ENCODE measurements at regions not wholly inside any gene's neighbourhood (a gene's known extent, or its start where the extent isn't known, plus 50 kb on each side); places are given as distances from the start of the nearest gene placed in this dataset.

DNA sequence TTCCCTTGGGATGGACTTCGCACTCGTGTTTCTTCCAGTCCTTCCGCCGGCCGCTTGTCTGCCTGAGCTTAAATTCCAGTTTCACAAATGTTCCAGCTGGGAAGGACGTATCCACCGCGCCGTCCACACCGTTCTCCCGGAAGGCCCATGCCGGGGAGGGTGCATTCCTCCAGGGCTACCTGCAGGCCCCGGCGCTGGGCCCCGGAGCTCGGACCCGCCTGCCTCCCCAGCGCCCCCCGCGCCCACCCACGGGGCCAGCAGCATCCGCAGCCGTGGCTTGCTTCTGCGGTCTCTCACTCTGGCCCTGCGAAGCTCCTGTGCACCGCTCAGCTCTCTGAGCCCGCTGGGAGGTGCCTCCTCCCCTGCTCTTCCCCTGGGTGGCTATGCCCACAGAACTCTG, 2084.1 kb downstream of the TP53TG3F start:
- no peak for DNase-seq
- Mint-ChIP-seq H3K27ac (no peak overlapping the region), H3K27me3 (ENCODE audit: low read depth) (no peaks in the 10 kb centered on the region), H3K4me1 (ENCODE audit: low read depth) (no peaks in the 10 kb centered on the region), H3K4me3 (no peak overlapping the region), H3K36me3 (ENCODE audit: insufficient read depth in 2 of 2) (no peaks in the 10 kb centered on the region), H3K9me3 (peaks cover 4 to 8% of the 10 kb centered on the region in 2 donors)
- no peak for ATAC-seq (replicated peaks in 1 of 2)

DNA sequence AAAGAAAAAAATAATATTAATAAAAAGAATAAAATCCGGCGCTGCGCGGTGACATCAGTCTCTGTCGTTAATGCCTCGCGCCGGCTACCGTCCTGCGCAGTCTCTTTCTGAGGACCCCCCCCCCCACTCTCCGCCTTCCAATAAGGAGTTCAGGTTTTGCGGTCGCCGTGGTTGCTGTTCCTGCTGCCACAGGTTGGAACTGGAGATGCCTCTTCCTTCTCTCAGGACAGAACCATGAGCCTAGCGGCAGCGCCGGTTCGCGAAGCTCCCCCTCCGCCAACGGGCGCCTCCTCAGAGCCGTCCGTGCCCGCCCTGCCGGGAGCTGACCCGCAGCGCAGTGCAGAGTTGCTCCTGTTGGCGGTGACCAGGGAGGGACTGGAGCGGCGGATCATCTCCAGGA, 2093.4 kb downstream of the TP53TG3F start:
- H3K27ac Mint-ChIP-seq: no peak overlapping the region
- no peak overlapping the region for H3K4me3 Mint-ChIP-seq
- no peak for ATAC-seq (replicated peaks in 1 of 2)
- no peaks in the 10 kb centered on the region for H3K4me1 Mint-ChIP-seq (ENCODE audit: low read depth)
- peaks cover 13% of the 10 kb centered on the region in 2 donors for H3K9me3 Mint-ChIP-seq
- no peak for DNase-seq
- H3K36me3 Mint-ChIP-seq (ENCODE audit: insufficient read depth in 2 of 2): peaks cover 0 to 5% of the 10 kb centered on the region in 2 donors
- no peaks in the 10 kb centered on the region for H3K27me3 Mint-ChIP-seq (ENCODE audit: low read depth)

DNA sequence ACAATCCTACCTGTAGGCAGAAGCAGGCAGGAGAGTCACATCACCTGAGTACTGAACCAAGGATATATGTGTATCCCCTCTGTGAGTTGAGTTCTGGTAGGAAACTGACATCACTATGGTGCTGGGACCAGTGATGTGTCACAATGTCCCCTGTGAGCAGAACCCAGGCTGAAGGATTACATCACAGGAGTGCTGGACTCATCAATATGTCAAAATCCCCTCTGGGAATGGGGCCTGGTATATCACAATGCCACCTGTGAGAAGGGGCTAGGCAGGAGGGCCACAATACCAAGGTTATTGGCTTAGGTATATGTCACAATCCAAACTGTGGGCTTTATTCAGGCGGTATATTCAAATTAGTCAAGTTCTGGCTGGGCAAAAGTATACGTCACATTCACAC, 2098.3 kb downstream of the TP53TG3F start:
- Mint-ChIP-seq H3K9me3 (peaks cover 11 to 13% of the 10 kb centered on the region in 2 donors), H3K4me1 (ENCODE audit: low read depth) (no peaks in the 10 kb centered on the region), H3K36me3 (ENCODE audit: insufficient read depth in 2 of 2) (peaks cover 4 to 5% of the 10 kb centered on the region in 2 donors), H3K27ac (no peak overlapping the region), H3K27me3 (ENCODE audit: low read depth) (no peaks in the 10 kb centered on the region), H3K4me3 (no peak overlapping the region)
- ATAC-seq (replicated peaks in 1 of 2) (no peak), DNase-seq (no peak)

DNA sequence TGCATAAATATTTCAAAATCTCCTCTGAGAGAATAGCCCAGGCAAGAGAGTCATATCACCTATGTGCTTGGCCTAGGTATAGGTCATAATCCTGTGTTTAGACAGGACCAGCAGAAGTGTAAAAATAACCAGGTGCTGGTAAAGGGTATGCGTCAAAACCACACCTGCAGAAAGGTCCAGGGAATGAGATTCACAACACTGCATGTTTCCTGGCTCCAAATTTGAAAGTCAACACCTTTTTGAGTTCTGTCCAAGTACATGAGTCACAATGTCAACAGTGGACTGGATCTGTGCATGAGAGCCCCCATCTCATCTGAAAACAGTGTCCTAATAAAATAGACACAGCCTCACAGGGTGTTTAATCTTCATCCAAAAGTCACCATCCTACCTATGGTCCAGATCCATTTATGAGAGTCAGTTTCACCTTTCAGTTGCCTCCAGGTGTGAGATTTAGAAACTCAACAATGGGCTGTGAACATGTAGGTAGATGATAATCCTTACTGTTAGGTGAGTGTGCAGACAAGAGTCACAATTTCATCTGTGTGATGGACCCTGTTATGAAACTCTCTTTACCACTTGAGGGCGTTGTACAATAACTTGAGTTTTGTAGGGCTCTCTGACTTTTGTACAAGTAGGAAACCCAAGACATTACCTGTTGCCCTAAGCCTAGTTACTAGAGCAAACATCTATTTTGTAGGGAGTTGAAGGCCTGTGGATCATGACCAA, 2100.7 kb downstream of the TP53TG3F start:
- Mint-ChIP-seq H3K9me3 (peaks cover 7 to 16% of the 10 kb centered on the region in 2 donors), H3K27me3 (ENCODE audit: low read depth) (no peaks in the 10 kb centered on the region), H3K4me3 (no peak overlapping the region), H3K4me1 (ENCODE audit: low read depth) (no peaks in the 10 kb centered on the region), H3K27ac (no peak overlapping the region), H3K36me3 (ENCODE audit: insufficient read depth in 2 of 2) (peaks cover 1 to 5% of the 10 kb centered on the region in 2 donors)
- ATAC-seq (replicated peaks in 1 of 2): no peak
- no peak for DNase-seq

DNA sequence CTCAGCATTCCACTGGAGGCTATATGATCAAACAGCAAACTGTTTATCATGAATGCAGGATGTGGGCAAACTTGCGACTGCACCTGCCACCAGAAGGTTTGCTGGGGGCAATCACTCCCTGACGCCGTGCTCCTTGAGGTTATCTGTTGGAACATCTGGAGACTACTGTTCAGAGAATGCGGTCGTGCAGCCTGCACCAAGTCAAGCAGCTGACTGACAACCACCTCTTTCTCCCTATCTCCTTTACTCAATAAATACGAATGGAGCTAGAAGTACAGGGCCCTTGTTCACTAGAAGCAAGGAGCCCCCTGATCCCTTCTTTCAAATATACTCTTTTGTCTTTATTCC, 2101.2 kb downstream of the TP53TG3F start:
- no peak overlapping the region for H3K27ac Mint-ChIP-seq
- ATAC-seq (replicated peaks in 1 of 2): no peak
- H3K27me3 Mint-ChIP-seq (ENCODE audit: low read depth): no peaks in the 10 kb centered on the region
- no peaks in the 10 kb centered on the region for H3K4me1 Mint-ChIP-seq (ENCODE audit: low read depth)
- H3K9me3 Mint-ChIP-seq: peaks cover 7 to 17% of the 10 kb centered on the region in 2 donors
- H3K4me3 Mint-ChIP-seq: no peak overlapping the region
- DNase-seq: no peak
- peaks cover 1 to 5% of the 10 kb centered on the region in 2 donors for H3K36me3 Mint-ChIP-seq (ENCODE audit: insufficient read depth in 2 of 2)

DNA sequence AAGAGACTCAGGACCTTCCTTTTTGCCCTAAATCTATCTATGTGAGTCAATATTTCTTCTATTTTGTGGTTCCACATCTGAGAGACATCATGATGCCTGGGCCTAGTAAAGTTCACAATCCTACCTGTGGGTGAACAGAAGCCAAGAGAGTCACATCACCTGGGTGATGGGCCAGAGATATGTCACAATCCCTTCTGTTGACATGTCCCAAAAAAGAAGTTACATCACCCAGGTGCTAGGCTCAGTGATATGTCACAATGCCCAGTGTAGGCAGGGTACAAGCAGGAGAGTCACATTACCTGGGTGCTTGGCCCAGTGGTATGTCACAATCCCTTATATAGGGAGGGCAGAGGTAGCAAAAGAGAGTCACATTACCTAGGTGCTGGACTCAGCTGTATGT, 2101.9 kb downstream of the TP53TG3F start:
- DNase-seq (no peak), ATAC-seq (replicated peaks in 1 of 2) (no peak)
- Mint-ChIP-seq H3K4me1 (ENCODE audit: low read depth) (no peaks in the 10 kb centered on the region), H3K27me3 (ENCODE audit: low read depth) (no peaks in the 10 kb centered on the region), H3K36me3 (ENCODE audit: insufficient read depth in 2 of 2) (peaks cover 1 to 5% of the 10 kb centered on the region in 2 donors), H3K9me3 (peaks cover 7 to 19% of the 10 kb centered on the region in 2 donors), H3K4me3 (no peak overlapping the region), H3K27ac (no peak overlapping the region)

DNA sequence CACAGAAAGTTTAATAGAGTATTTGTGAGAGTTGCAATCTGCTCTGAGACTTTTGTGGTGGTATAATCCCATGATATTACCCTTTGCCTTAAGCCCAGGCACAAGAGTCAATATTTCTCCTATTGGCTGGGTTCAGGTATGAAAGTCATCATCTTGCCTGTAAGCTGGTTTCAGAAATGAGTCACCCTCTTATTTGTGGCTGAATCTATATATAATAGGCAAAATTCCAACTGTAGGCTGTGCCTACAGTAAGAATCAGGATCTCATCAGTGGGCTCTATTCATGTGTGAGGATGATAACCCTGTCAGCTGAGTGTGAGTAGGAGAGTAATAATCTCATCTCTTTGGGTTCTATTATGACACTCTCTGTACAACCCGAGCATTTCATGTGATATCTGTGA, 2103.1 kb downstream of the TP53TG3F start:
- H3K27me3 Mint-ChIP-seq (ENCODE audit: low read depth): no peaks in the 10 kb centered on the region
- H3K4me3 Mint-ChIP-seq: no peak overlapping the region
- ATAC-seq (replicated peaks in 1 of 2) (no peak), DNase-seq (no peak)
- no peaks in the 10 kb centered on the region for H3K4me1 Mint-ChIP-seq (ENCODE audit: low read depth)
- no peak overlapping the region for H3K27ac Mint-ChIP-seq
- H3K36me3 Mint-ChIP-seq (ENCODE audit: insufficient read depth in 2 of 2): peaks cover 1 to 5% of the 10 kb centered on the region in 2 donors
- peaks cover 7 to 19% of the 10 kb centered on the region in 2 donors for H3K9me3 Mint-ChIP-seq

DNA sequence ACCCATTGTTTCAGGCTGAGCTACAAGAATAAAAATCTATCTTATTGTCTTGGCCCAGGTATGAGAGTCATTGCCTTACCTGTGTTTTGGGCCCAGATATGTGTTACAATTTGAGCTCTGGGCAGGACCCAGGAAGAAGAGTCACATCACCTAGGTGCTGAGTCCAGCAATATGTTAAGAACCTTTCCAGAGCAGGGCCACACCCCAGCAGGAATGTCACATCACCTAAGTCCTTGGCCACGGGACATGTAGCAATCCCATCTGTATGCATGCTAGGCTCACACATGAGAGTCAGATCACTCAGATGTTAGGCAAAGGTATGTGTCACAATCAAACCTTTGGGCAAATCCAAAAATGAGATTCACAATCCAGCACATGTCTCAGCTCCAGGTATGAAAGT, 2103.5 kb downstream of the TP53TG3F start:
- H3K27me3 Mint-ChIP-seq (ENCODE audit: low read depth): no peaks in the 10 kb centered on the region
- no peak overlapping the region for H3K27ac Mint-ChIP-seq
- no peaks in the 10 kb centered on the region for H3K4me1 Mint-ChIP-seq (ENCODE audit: low read depth)
- H3K36me3 Mint-ChIP-seq (ENCODE audit: insufficient read depth in 2 of 2): peaks cover 1 to 5% of the 10 kb centered on the region in 2 donors
- DNase-seq: no peak
- H3K9me3 Mint-ChIP-seq: peaks cover 7 to 22% of the 10 kb centered on the region in 2 donors
- H3K4me3 Mint-ChIP-seq: no peak overlapping the region
- ATAC-seq (replicated peaks in 1 of 2): no peak

DNA sequence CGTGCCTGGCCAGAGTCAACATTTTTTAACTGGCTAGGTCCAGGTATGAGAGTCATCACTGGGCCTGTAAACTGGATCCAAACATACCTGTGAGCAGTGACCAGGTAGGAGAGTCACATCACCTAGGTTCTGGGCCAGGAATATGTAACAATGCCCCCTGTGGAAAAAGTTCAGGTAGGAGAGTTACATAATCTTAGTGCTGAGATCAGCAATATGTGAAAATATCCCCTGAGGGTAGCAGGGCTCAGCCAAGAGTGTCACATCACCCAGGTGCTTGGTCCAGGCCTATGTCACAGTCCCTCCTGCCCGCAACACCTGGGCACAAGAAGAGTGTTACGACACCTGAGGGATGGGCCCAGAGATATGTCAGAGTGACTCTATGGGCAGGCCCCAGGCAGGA, 2104.7 kb downstream of the TP53TG3F start:
- no peaks in the 10 kb centered on the region for H3K27me3 Mint-ChIP-seq (ENCODE audit: low read depth)
- H3K4me1 Mint-ChIP-seq (ENCODE audit: low read depth): no peaks in the 10 kb centered on the region
- peaks cover 9 to 24% of the 10 kb centered on the region in 2 donors for H3K9me3 Mint-ChIP-seq
- H3K4me3 Mint-ChIP-seq: no peak overlapping the region
- no peak for DNase-seq
- peaks cover 0 to 4% of the 10 kb centered on the region in 2 donors for H3K36me3 Mint-ChIP-seq (ENCODE audit: insufficient read depth in 2 of 2)
- no peak for ATAC-seq (replicated peaks in 1 of 2)
- no peak overlapping the region for H3K27ac Mint-ChIP-seq

DNA sequence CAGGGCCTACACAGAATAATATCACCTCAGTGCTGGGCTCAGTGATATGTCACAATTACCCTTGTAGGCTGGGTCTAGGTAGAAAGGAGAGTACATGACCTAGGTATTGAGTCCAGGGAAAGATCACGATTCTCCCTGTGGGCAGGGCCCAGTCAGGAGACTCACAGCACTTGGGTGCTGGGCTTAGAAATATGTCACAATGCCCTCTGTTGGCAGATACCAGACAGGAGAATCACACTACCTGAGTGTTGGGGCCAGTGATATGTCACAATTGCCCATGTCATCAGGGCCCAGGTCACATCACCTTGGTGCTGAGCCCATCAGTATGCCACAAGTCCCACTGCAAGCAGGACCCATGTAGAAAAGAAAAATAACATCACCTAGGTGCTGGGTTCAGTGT, 2105.5 kb downstream of the TP53TG3F start:
- peaks cover 0 to 4% of the 10 kb centered on the region in 2 donors for H3K36me3 Mint-ChIP-seq (ENCODE audit: insufficient read depth in 2 of 2)
- H3K27me3 Mint-ChIP-seq (ENCODE audit: low read depth): no peaks in the 10 kb centered on the region
- no peak for DNase-seq
- H3K4me1 Mint-ChIP-seq (ENCODE audit: low read depth): no peaks in the 10 kb centered on the region
- H3K4me3 Mint-ChIP-seq: no peak overlapping the region
- no peak overlapping the region for H3K27ac Mint-ChIP-seq
- peaks cover 5 to 28% of the 10 kb centered on the region in 2 donors for H3K9me3 Mint-ChIP-seq
- ATAC-seq (replicated peaks in 1 of 2): no peak

DNA sequence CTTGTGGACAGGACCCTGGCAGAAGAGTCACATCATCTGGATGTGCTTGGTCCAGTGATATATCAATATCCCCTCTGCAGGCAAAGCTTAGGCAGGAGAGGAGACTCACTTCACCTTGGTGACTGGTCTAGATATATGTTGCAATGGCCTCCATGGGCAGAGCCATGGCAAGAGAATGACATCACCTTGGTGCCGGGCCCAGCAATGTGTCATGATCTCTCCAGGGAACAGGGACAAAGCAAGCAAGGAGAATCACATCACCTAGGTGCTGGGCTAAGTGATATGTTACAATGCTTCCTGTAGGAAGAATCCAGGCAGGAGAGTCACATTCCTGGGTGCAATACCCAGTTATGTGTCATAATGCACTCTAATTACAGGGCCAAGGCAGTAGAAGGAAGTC, 2106.2 kb downstream of the TP53TG3F start:
- no peak for DNase-seq
- no peak overlapping the region for H3K27ac Mint-ChIP-seq
- no peak for ATAC-seq (replicated peaks in 1 of 2)
- peaks cover 5 to 29% of the 10 kb centered on the region in 2 donors for H3K9me3 Mint-ChIP-seq
- H3K27me3 Mint-ChIP-seq (ENCODE audit: low read depth): no peaks in the 10 kb centered on the region
- no peak overlapping the region for H3K4me3 Mint-ChIP-seq
- H3K36me3 Mint-ChIP-seq (ENCODE audit: insufficient read depth in 2 of 2): peaks cover 0 to 4% of the 10 kb centered on the region in 2 donors
- H3K4me1 Mint-ChIP-seq (ENCODE audit: low read depth): no peaks in the 10 kb centered on the region

DNA sequence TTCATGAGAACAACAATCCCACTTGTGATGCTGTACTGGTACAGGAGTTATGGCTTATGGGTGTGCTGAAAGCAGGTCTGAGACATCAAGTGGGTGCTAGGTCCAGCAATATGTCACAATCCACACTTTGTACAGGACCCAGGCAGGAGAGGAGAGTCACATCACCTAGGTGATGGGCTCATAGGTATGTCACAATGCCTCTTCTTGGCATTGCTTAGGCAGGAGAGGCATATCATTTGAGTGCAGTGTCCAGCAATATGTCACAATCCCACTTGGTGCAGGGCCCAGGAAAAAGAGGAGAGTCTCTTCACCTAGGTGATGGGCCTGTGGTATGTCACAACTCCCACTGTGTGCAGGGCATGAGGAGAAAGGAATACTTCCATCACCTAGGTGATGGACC, 2110.0 kb downstream of the TP53TG3F start:
- Mint-ChIP-seq H3K27me3 (ENCODE audit: low read depth) (no peaks in the 10 kb centered on the region), H3K27ac (no peak overlapping the region), H3K9me3 (peaks cover 2 to 30% of the 10 kb centered on the region in 2 donors), H3K4me3 (no peak overlapping the region), H3K4me1 (ENCODE audit: low read depth) (no peaks in the 10 kb centered on the region), H3K36me3 (ENCODE audit: insufficient read depth in 2 of 2) (peaks cover 0 to 4% of the 10 kb centered on the region in 2 donors)
- DNase-seq (no peak), ATAC-seq (replicated peaks in 1 of 2) (no peak)

DNA sequence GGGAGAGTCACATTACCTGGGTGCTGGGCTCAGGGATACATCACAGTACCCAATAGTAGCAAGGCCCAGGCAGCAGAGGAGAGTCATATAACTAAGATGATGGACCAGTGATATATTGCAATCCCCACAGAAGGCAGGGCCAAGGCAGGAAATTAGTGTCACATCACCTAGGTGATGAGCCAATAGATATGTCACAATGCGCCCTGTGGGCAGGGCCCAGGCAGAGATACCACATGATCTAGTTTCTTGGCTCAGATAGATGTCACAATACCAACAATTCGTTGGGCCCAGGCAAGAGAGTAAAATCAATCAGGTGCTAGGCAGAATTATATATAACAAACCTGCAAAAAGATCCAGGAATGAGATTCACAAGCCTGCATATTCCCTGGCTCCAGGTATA, 2111.5 kb downstream of the TP53TG3F start:
- Mint-ChIP-seq H3K36me3 (ENCODE audit: insufficient read depth in 2 of 2) (peaks cover 0 to 7% of the 10 kb centered on the region in 2 donors), H3K27me3 (ENCODE audit: low read depth) (no peaks in the 10 kb centered on the region), H3K4me1 (ENCODE audit: low read depth) (no peaks in the 10 kb centered on the region), H3K27ac (no peak overlapping the region), H3K9me3 (peaks cover 5 to 29% of the 10 kb centered on the region in 2 donors), H3K4me3 (no peak overlapping the region)
- ATAC-seq (replicated peaks in 1 of 2) (no peak), DNase-seq (no peak)

DNA sequence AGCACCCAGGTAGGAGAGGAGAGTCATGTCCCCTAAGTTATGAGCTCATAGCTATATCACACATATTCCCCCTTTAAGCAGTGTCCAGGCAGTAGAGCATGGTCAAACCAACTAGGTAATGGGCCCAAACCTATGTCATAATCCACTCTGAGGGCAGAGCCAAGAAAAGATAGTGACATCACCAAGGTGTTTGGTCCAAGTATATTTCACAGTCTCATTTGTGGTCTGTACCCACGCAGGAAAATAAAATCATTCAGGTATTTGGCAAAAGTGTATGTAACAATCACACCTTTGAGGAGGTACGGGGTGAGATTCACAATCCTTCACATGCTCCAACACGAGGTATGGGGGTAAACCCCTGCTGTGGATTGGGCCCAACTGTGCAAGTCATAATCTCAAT, 2112.8 kb downstream of the TP53TG3F start:
- no peak overlapping the region for H3K4me3 Mint-ChIP-seq
- peaks cover 3 to 9% of the 10 kb centered on the region in 2 donors for H3K36me3 Mint-ChIP-seq (ENCODE audit: insufficient read depth in 2 of 2)
- no peaks in the 10 kb centered on the region for H3K27me3 Mint-ChIP-seq (ENCODE audit: low read depth)
- ATAC-seq (replicated peaks in 1 of 2) (no peak), DNase-seq (no peak)
- H3K9me3 Mint-ChIP-seq: peaks cover 9 to 32% of the 10 kb centered on the region in 2 donors
- H3K4me1 Mint-ChIP-seq (ENCODE audit: low read depth): no peaks in the 10 kb centered on the region
- H3K27ac Mint-ChIP-seq: no peak overlapping the region
